ENCODE measurements at regions not wholly inside any gene's neighbourhood (a gene's known extent, or its start where the extent isn't known, plus 50 kb on each side); places are given as distances from the start of the nearest gene placed in this dataset.

DNA sequence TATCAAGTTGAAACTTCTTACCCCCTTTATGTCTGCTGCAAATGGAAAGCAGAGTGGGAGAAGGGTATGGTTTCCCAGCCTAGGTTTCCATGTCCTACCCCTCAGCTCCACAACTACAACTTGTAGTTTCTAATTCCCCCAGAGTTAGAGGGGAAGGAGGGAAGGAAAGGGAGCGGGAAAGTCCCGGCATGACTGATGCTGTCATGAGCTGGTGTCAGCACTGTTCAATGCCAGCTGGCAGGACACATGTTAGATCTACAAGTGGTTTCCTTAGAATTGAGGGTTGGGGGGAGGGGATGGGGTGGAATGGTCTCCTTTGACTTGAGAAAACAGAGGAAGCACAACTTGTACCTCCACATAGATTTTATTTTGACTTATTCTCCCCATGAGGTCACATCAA, 194.0 kb downstream of the MBD2 start:
- DNase-seq (ENCODE audit: extremely low spot score, insufficient read length, low read depth) (no peak), FAIRE-seq (no peak)

DNA sequence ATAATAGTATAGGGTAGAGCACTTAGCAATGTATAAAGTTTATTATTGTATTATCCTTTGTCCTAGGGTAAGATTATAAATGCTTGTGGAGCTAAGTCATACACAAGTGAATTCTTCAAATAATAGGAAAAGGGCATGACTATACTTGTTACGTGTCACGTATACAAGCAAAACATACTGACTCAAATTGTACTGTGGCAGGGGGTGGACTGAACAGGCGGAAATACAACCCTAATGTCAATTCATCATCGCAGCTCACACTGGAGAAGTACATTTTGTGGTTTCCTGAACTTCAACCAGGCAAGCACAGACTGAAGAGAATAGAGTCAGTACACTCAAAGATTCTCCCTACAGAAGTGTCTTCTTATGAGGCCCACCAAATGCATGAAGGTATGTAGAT, 201.0 kb downstream of the MBD2 start:
- DNase-seq (ENCODE audit: extremely low spot score, insufficient read length, low read depth) = no peak
- FAIRE-seq = no peak

DNA sequence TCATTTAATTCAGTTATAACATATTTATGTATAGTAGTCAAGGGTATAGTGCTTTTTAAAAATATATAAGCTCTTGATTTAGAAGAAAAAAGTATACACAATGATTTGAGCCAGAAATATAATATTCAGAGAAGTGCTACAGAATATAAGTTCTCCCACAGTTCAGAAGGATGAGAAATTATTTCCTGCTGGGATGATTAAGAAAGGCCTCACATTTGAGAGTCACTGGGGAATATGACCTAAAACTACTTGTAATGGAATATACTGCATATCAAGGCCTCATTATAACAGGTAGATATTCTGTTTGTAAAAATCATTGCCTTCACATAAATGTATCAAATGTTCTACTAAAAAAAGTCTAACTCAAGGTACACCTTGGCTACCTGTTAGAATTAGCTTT, 203.5 kb downstream of the MBD2 start:
- DNase-seq (ENCODE audit: extremely low spot score, insufficient read length, low read depth) = no peak
- no peak for FAIRE-seq

DNA sequence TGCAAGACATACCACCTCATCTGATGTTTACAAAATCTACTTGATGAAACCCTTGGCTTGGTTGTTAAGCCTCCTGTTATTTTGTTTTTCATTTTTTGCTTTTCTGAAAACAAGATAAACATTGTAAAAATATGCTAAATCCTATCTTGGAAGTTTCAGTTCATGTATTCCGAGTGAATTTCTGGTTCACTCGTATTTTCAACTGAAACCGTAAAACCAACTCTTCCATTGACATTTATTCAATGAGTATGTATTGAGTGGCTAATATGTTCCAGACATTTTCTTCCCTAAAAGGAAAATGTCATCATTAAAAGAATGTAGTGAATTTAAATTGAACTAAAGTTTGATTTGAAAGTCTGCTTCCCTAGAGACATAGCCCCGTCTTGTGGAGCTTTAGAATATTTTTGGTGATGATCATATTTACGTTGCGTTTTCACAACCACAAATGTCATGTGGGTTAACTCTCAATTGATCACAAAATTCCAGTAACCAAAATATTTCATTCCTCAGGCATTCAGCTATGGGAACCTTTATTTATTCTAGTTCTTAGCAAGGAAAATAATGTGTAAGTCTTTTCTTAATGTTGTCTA, 204.2 kb downstream of the MBD2 start:
- no peak for DNase-seq (ENCODE audit: extremely low spot score, insufficient read length, low read depth)
- no peak for FAIRE-seq

DNA sequence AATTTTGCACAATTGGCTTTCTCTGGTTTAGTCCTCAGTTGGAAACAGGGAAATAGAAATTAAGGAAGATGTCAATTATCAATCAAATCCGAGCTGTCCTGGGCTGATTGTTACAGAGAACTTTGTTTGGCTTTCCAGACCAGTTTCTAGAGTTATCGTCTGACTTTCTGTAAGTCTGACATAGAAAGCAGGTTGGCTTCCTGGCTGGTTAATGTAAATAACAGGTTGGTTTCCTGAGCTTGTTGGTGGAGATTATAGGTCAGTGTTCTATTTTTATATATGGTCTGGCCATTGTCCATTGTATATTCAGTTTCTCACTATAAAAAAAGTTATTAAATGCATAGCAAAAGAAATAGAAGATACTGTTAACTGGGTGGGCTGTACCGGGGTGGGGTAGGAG, 204.8 kb downstream of the MBD2 start:
- FAIRE-seq = no peak
- no peak for DNase-seq (ENCODE audit: extremely low spot score, insufficient read length, low read depth)

DNA sequence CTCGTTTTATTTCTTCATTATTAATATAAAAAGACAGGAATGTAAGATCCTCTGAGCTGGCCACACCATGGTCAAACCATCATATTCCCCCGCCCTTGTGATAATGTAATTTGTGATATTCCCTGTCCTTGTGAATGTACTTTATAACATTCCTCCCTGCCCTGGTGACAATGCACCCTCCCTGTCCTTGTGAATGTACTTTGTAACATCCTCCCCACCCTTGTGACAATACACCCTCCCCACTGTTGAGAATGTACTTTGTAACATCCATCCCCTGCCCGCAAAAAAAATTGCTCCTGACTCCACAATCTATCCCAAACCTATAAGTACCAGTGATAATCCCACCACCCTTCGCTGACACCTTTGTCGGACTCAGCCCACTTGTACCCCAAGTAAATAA, 211.0 kb downstream of the MBD2 start:
- no peak for FAIRE-seq
- DNase-seq (ENCODE audit: extremely low spot score, insufficient read length, low read depth) = no peak

DNA sequence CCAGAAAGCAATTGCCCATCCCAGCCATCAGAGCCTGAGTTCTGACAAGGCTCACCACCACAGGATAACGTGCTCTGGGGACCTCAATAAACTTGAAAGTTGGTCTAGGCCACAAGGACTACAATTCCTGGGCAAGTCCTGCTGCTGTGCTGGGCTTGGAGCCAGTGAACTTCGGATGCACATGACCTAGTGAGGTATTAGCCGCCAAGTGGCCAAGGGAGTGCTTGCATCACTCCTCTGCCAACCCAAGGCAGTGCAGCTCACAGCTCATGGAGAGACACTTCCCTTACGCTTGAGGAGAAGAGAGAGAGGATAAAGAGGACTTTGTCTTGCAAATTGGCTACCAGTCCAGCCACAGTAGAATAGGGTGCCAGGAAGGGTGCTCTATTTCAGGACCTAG, 219.6 kb downstream of the MBD2 start:
- no peak for DNase-seq (ENCODE audit: extremely low spot score, insufficient read length, low read depth)
- no peak for FAIRE-seq

DNA sequence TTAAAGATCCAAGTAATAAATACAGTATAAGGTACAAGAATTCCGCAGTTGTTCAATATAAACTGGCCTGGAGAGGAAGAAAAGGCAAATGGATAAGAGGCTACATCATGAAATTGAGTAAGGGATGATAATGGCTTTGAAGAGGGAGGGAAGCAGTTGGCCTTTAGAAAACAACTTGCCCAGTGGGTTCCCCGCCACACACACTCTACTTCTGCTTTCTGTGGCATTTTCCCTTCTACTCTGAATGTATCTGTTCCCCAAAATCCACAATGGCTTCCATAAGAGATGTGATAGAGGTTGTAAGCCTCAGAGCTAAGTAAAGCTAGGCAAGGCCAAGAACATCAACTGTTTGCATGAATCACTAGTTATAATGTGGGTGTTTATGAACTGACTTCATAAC, 221.3 kb downstream of the MBD2 start:
- no peak for FAIRE-seq

DNA sequence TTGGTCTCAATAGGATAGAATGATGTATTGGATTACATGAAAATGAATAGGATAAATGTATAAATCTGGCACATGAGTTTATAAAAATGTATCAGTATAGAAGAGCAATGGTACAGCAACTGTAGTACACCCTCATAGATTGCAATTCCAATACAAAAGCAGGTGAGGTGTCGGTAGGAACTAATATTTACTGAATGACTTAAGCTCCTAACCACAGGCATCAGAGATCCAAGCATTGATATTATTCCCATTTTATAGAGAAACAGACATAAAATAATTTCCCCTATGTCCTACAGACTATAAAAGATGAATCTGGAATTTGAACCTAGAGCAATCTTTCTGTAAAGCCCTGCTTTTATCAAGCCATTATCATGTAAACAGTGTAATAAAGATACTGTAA, 227.4 kb downstream of the MBD2 start:
- FAIRE-seq = no peak
- DNase-seq (ENCODE audit: extremely low spot score, insufficient read length, low read depth) = no peak

More for the DNA sequence above, 221.3 kb downstream of the MBD2 start:
- no peak for DNase-seq (ENCODE audit: extremely low spot score, insufficient read length, low read depth)

DNA sequence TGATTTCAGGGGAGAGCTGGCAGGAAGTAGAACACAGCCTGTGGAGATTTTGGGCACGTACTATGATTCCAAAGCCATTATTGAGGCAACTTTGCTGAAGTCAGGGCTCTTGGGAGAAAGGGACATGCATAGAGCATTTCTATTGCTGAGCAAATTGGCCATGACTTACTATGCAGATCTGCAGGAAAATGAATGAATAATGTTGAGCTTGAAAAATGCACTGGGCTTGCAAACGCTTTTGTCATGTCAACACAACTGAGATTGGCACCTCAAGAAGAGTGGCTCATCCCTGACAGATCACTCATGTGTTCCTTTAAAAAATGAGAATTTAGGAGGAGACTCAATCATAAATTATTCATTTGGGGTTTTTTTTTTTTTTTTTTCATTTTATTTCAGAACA, 230.5 kb downstream of the MBD2 start:
- no peak for FAIRE-seq
- DNase-seq (ENCODE audit: extremely low spot score, insufficient read length, low read depth) = no peak

DNA sequence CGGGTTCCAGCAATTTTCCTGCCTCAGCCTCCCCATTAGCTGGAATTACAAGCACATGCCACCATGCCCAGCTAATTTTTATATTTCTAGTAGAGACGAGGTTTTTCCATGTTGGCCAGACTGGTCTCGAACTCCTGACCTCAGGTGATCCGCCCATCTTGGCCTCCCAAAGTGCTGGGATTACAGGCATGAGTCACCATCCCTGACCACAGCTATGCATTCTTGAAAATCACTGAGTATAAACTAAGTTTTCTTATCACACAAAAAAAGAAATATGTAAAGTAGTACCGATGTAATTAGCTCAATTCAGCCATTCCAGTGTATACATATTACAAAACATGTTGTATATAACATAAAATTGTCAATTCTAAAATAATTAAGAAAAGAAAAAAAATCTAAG, 232.7 kb downstream of the MBD2 start:
- no peak for DNase-seq (ENCODE audit: extremely low spot score, insufficient read length, low read depth)
- no peak for FAIRE-seq

DNA sequence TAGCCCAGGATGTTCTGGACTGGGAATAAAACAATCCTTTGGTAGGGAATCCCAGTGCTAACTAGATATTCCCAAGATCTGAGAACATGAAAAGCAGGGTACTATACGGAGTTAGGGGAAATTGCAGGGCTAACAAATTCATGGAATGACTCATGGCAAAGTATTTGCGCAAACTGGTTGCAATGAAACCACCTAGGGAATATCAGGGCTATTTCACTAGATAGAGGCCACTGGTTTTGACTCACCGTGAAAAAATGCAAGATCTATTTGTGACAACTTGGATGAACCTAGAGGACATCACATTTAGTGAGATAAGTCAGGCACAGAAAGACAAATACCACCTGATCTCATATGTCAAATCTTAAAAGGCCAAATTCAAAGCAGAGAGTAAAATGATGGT, 233.3 kb downstream of the MBD2 start:
- no peak for DNase-seq (ENCODE audit: extremely low spot score, insufficient read length, low read depth)
- no peak for FAIRE-seq

DNA sequence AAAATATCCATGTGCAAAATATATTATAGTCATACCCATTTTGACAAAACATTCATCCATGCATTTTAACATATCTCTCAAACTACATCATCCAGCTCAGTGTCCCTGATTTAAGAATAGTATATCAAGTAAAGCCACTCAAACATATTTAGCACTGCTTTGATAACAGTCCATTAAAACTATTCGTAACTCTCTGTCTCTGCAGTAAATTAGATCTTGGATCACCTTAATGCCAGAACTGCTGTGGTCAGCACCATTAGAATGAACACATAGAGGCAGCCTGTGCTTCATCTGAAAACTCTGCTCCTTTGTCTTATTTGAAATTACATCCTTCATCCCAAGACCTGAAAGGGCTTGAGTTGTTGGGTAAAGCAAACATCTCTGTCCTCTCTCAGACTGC, 234.0 kb downstream of the MBD2 start:
- FAIRE-seq (no peak), DNase-seq (ENCODE audit: extremely low spot score, insufficient read length, low read depth) (no peak)

DNA sequence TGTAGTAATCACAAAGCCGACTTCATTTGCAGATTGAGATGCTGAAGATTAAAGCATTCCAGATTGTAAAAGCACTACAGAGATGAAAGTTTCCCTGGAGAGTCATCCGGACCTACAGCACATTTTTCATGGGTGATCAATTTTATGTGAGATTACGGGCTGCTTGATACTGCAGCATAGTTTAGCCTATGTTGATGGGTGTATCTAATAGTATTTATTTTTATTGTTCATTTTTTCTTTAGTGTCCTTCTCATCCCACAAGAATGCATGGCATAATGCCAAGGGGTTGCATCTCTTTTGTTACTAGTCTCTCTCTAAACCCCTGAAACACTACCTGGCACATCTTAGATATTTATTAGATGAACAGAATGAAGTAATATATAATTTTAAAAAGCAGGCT, 240.4 kb downstream of the MBD2 start:
- FAIRE-seq (no peak), DNase-seq (ENCODE audit: extremely low spot score, insufficient read length, low read depth) (no peak)

DNA sequence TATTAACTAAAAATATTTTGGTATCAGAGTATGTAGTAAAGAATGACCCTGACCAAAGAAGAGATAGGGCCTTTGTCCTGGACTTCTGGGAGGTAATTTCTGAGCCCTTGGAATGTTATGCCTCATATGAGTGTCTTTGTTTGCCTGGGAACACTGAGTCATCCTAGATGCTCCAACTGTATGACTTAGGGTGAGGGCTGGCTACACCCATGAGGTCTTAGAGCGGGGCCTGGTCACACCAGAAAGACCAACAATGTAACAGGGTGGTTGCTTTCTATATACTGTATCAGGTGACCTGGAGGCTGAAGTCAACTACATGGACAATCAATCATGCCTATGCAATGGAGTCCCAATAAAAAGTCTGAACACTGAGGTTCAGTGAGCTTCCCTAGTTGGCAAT, 253.1 kb downstream of the MBD2 start:
- no peak for DNase-seq (ENCODE audit: extremely low spot score, insufficient read length, low read depth)
- no peak for FAIRE-seq

DNA sequence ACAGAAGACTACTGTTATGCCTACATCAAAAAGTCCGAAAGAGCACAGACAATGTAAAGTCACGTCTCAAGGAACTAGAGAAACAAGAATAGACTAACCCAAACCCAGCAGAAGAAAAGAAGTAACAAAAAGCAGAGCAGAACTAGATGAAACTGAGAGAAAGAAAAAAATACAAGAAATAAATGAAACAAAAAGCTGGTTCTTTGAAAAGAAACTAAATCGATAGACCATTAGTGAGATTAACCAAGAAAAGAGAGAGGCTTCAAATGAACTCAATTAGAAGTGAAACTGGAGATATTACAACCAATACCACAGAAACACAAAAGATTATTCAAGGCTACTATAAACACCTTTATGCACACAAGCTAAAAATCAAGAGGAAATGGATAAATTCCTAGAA, 271.8 kb downstream of the MBD2 start:
- no peak for FAIRE-seq
- no peak for DNase-seq (ENCODE audit: extremely low spot score, insufficient read length, low read depth)

DNA sequence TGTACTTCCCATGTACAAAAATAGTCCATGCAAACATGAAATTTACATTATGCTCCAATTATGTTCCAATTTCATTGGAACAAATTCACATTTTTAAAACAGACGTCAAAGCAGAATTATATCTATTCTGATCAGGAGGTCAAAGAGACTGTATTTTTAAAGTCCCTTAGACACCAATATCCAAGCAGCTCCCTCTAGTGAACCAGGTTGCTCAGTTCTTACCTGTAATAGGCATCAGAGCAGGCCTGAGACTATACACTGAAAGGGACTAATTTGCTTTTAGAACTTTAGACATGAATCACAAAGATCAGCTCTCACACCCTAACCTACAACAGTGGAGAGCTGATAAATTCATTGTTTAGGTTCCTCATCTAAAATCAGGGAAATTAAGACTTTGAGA, 273.9 kb downstream of the MBD2 start:
- FAIRE-seq = no peak

DNA sequence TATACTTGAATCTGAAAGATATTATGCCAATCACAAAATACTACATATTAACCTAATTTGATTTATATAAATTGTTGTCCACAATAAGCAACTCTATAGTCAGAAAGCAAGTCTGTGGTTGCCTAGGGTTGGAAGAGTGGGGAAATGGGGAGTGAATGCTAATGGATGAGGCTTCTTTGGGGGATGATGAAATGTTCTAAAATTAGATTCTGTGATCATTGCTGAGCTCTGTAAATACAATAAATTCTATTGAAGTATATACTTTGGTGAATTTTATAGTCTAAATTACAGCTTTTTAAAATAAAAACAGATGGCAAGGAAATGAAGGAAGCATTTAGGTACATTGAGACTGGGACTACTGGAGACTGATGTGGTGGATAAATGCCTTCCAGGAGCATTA, 275.5 kb downstream of the MBD2 start:
- FAIRE-seq (no peak), DNase-seq (ENCODE audit: extremely low spot score, insufficient read length, low read depth) (no peak)

More for the DNA sequence above, 273.9 kb downstream of the MBD2 start:
- DNase-seq (ENCODE audit: extremely low spot score, insufficient read length, low read depth) = no peak

DNA sequence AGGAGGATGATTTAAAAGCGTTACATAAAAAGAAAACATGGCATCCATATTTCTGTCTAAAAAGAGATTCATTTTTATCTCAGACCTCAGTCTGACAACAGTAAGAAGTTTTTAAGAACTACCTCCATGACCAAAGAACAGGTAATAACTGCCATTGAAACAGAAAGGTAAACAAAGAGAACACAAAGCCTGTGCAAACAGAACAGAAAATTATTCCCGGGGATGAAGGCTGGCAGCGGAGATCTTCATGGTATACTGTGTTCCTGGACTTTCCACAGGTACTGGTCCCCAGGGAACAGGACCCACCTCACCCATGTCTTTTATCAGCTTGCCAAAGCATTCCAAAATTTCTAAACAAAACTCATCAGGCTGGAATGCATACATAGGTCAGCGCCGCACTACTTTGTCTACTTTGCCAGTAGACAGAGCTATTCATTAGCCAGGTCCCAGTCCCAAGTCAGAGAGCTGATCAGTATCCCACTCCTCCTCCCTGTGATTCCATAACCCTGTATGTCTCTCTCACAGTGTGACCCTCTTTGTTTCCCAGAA, 277.3 kb downstream of the MBD2 start:
- FAIRE-seq (no peak), DNase-seq (ENCODE audit: extremely low spot score, insufficient read length, low read depth) (no peak)

DNA sequence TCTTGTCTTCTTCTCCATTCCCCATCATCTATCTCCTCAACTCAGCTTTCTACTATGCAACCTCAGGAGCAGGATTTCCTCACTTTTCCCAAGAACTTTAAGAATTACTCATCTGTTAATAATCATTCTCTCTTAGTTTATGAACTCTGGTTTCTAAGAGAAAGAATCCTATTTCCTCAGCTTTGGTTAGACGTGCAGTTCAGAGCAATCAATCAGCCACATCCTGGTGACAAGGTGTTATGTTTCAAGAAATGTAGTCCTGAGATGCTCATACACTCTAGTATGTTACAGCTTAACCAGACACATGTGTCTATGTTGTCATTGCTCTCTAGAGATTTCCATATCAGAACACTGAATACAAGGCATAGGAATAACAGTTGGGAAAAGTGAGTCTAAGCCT, 277.9 kb downstream of the MBD2 start:
- DNase-seq (ENCODE audit: extremely low spot score, insufficient read length, low read depth) = no peak
- FAIRE-seq = no peak

DNA sequence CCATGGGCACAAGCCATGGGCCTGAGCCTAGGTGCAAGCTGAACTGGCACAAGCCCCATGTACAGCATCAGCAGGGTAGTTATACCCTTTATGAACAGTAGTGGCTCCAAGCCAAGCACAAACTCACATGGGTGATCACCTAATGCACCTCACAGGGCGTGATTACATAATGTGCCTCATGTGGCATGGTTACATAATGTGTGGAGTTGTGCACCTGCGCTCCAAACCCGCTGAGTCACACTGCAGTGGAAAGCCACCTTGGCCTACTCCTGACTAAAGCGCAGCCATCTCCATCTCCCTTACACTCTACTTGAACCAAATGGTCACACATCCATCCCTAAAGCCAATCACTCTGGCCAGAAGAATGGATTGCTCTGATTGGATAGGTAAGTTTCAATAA, 279.7 kb downstream of the MBD2 start:
- no peak for FAIRE-seq
- no peak for DNase-seq (ENCODE audit: extremely low spot score, insufficient read length, low read depth)

DNA sequence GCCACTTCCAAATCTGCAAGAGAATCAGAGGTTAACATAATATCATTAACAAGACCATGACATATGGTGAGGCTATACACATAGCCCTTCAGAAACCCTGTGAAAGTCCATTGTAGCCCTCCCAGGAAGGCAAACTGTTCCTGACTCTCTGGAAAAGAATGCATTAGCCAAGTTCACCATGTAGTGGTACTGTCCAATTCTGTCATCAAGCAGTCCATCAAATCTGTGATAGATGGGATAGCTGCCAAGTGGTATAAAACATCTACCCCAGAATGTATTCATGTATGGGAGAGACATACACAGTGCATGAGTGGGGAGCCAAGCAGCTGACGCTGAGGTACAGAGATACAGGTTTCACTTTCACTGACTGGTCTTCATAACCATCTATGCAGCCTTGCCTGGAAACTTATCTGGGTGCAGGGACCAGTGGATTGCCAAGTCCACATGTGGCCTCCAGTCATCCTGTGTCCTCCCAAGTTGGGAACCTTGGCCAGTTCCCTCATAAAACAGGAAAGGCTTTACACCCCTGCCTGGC, 281.1 kb downstream of the MBD2 start:
- DNase-seq (ENCODE audit: extremely low spot score, insufficient read length, low read depth) = no peak

More for the DNA sequence above, 281.1 kb downstream of the MBD2 start:
- FAIRE-seq = no peak
